Mammary epithelial cell (primary cell): ENCODE measurements at regions not wholly inside any gene's neighbourhood (a gene's known extent, or its start where the extent isn't known, plus 50 kb on each side); places are given as distances from the start of the nearest gene placed in this dataset.

ENCODE experiments used
- CTCF ChIP-seq, 2 donors: IDR thresholded peaks in 1 of 2; conservative IDR thresholded peaks in 1 of 2; 2 replicates each; pipeline ENCODE4 v1.5.1; 2011 to 2012; ENCODE audit warnings: inconsistent platforms in 2 of 2, low read length in 2 of 2, mild to moderate bottlenecking in 2 of 2, control low read depth in 1 of 2, low read depth in 1 of 2; ENCODE audit not compliant: insufficient read depth in 1 of 2; ENCODE audit errors: extremely low read depth in 1 of 2
- EZH2 ChIP-seq: IDR thresholded peaks from 2 replicates; pipeline ENCODE4 v1.6.1; 2012; ENCODE audit warnings: low read length, inconsistent platforms, borderline replicate concordance

DNA sequence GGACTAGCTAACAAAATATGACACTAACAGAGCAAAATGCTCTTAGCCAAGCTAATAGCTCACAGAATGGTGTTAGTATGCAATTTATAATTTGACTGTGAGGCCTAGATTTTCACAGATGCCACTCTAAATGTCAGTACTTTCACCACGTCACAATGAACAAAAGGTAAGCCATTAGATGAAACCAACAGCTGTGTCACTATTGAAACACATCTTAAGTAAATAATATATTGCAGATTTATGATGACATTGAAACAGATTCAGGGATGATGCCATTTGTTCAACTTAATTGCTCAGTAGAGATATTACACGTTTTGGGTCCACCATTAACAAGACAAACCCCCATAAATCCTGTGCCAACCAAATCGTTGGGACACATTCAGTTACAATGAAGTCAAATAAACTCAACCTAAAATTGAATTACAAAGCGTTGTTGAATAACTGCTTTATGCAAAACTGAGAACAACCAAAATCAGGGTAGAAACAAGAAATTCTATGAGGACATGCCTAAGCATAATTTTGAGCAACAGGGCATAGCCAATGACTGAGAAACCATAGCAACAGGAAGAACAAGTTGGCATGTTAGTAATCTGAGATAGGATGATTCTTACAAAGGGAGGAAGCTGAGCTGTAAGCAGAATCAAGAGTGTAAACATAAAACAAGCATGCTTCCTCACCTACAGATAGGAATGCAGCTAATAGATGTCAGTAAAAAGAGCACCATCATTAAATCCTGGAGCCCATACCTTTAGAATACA is 85.6 kb upstream of the KHDRBS2 start:
- TF ChIP-seq CTCF (conservative IDR thresholded peaks at IDR 0.05 in 1 of 2, IDR thresholded peaks at IDR 0.05 in 1 of 2; ENCODE audit: extremely low read depth in 1 of 2, insufficient read depth in 1 of 2, low read depth in 1 of 2, low read length in 2 of 2) (no peak), EZH2 (no peak)
